ENCODE measurements at regions not wholly inside any gene's neighbourhood (a gene's known extent, or its start where the extent isn't known, plus 50 kb on each side); places are given as distances from the start of the nearest gene placed in this dataset.

- Histone ChIP-seq H3K4me1 (ENCODE audit: insufficient read depth, low read length, severe bottlenecking) (no peaks in the 10 kb centered on the region), H2AFZ (ENCODE audit: low read length) (no peak overlapping the region), H3K79me2 (ENCODE audit: insufficient read depth, low read length) (no peaks in the 10 kb centered on the region), H3K27ac (ENCODE audit: low read depth, low read length, poor library complexity, severe bottlenecking) (no peak overlapping the region), H4K20me1 (ENCODE audit: insufficient read depth, low read length) (no peaks in the 10 kb centered on the region), H3K9ac (ENCODE audit: low read length) (no peak overlapping the region), H3K36me3 (ENCODE audit: insufficient read depth, low read length) (no peaks in the 10 kb centered on the region), H3K4me3 (ENCODE audit: low read depth, low read length, poor library complexity, severe bottlenecking) (no peak overlapping the region), H3F3A (ENCODE audit: insufficient read depth, low read length) (no peaks in the 10 kb centered on the region), H3K9me3 (ENCODE audit: low read length) (no peaks in the 10 kb centered on the region), H3K27me3 (ENCODE audit: insufficient read depth, low read length) (no peaks in the 10 kb centered on the region), H3K4me2 (ENCODE audit: low read length) (no peak overlapping the region), H3K9me2 (ENCODE audit: low read depth, low read length) (peaks cover 3% of the 10 kb centered on the region; the same call in 1 of the 2 replicates)
- TF ChIP-seq CTCF (IDR thresholded peaks at IDR 0.05; ENCODE audit: low read length) (no peak), EZH2 (IDR thresholded peaks at IDR 0.05; ENCODE audit: borderline replicate concordance, low read length) (no peak)
These were observed 203.9 kb downstream of the MDFIC start for GRCh38 chr7:115125750-115126149.

- Histone ChIP-seq H3K27ac (ENCODE audit: low read depth, low read length, poor library complexity, severe bottlenecking) (no peak overlapping the region), H3K4me2 (ENCODE audit: low read length) (no peak overlapping the region), H3K4me3 (ENCODE audit: low read depth, low read length, poor library complexity, severe bottlenecking) (no peak overlapping the region)
These were observed 203.4 kb downstream of the MDFIC start for GRCh38 chr7:115125312-115125711.

DNA sequence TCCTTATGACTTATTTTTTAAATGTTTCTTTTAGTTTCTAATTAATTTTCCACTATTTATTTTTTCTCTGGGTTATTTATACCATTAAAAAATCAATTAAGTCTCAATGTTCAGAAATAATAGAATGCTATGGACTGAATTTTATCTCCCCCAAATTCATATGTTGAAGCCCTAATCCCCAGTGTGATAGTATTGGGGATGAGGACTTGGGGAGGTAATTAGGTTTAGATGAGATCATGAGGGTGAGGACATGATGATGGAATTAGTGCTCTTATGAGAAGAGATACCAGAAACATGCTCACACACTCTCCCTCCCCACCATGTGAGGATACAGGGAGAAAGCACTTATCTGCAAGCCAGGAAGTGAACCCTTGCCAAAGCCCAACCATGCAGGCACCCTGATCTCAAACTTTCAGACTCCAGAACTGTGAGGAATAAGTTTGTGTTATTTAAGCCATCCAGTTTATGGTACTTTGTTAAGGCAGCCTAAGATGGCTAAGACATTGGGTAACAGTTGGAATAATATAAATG lies 202.6 kb downstream of the MDFIC start:
- Histone ChIP-seq H3K9me3 (ENCODE audit: low read length) (no peaks in the 10 kb centered on the region), H3K4me1 (ENCODE audit: insufficient read depth, low read length, severe bottlenecking) (no peaks in the 10 kb centered on the region), H3K9me2 (ENCODE audit: low read depth, low read length) (peaks cover 3% of the 10 kb centered on the region; the same call in 1 of the 2 replicates), H3K27ac (ENCODE audit: low read depth, low read length, poor library complexity, severe bottlenecking) (no peak overlapping the region), H3K4me3 (ENCODE audit: low read depth, low read length, poor library complexity, severe bottlenecking) (no peak overlapping the region), H4K20me1 (ENCODE audit: insufficient read depth, low read length) (no peaks in the 10 kb centered on the region), H3K36me3 (ENCODE audit: insufficient read depth, low read length) (no peaks in the 10 kb centered on the region), H3K79me2 (ENCODE audit: insufficient read depth, low read length) (no peaks in the 10 kb centered on the region), H2AFZ (ENCODE audit: low read length) (no peak overlapping the region), H3F3A (ENCODE audit: insufficient read depth, low read length) (no peaks in the 10 kb centered on the region), H3K9ac (ENCODE audit: low read length) (no peak overlapping the region), H3K4me2 (ENCODE audit: low read length) (no peak overlapping the region), H3K27me3 (ENCODE audit: insufficient read depth, low read length) (no peaks in the 10 kb centered on the region)
- TF ChIP-seq EZH2 (IDR thresholded peaks at IDR 0.05; ENCODE audit: borderline replicate concordance, low read length) (no peak), CTCF (IDR thresholded peaks at IDR 0.05; ENCODE audit: low read length) (no peak)

More at GRCh38 chr7:115125312-115125711, 203.4 kb downstream of the MDFIC start:
- Histone ChIP-seq H3K9me2 (ENCODE audit: low read depth, low read length) (peaks cover 3% of the 10 kb centered on the region; the same call in 1 of the 2 replicates), H3K4me1 (ENCODE audit: insufficient read depth, low read length, severe bottlenecking) (no peaks in the 10 kb centered on the region), H3K79me2 (ENCODE audit: insufficient read depth, low read length) (no peaks in the 10 kb centered on the region), H4K20me1 (ENCODE audit: insufficient read depth, low read length) (no peaks in the 10 kb centered on the region), H3K9ac (ENCODE audit: low read length) (no peak overlapping the region), H3K27me3 (ENCODE audit: insufficient read depth, low read length) (no peaks in the 10 kb centered on the region), H2AFZ (ENCODE audit: low read length) (no peak overlapping the region), H3K9me3 (ENCODE audit: low read length) (no peaks in the 10 kb centered on the region), H3K36me3 (ENCODE audit: insufficient read depth, low read length) (no peaks in the 10 kb centered on the region), H3F3A (ENCODE audit: insufficient read depth, low read length) (no peaks in the 10 kb centered on the region)
- TF ChIP-seq CTCF (IDR thresholded peaks at IDR 0.05; ENCODE audit: low read length), result no peak
- no peak for TF ChIP-seq EZH2 (IDR thresholded peaks at IDR 0.05; ENCODE audit: borderline replicate concordance, low read length)

Data from OCI-LY1 (cell line).